SU-DHL-6 (cell line): ENCODE measurements at regions not wholly inside any gene's neighbourhood (a gene's known extent, or its start where the extent isn't known, plus 50 kb on each side); places are given as distances from the start of the nearest gene placed in this dataset.

ENCODE experiments used
- EZH2phosphoT487 ChIP-seq: fragments of 200-600 bp; sonication (generic), shearing (Covaris generic); conservative IDR thresholded peaks from 2 replicates; pipeline ENCODE4 v1.6.1; 2018; ENCODE audit warnings: mild to moderate bottlenecking, antibody characterized with exemption, low read length, moderate library complexity, mixed read lengths
- TF ChIP-seq, protein P1 (sequence below): fragments of 200-600 bp; sonication (generic); IDR thresholded peaks from one replicate; pipeline ENCODE4 v1.5.1; 2017; ENCODE audit warnings: antibody characterized with exemption, mild to moderate bottlenecking, low read length, moderate library complexity; ENCODE audit not compliant: insufficient read depth, poor library complexity, severe bottlenecking

DNA sequence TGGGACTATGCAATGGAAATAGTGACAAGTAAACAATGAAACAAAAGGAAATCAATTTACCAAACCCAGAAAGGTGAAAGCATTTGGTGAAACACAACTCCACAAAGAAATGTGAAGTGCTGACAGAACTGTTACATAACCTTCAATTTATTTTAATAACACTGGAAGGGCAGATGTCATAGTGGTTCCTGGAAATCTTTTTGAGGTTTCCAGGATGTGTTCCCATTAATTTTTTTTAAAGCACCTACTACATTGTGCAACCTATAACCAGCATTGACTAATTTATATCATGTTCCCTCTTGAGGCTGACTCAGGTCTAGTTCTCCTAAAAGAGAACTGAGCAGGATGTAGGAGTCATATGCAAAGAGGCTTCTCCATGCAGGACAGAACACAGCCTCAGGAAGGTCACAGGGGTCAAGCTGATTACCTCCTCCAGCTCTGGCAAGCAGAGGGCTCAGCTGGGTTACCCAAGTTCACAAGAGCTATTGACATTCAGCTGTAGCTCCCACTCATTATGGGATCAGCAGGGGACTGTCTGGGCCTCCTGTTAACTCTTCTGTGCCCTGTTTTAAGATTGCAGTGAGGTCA, 157.1 kb upstream of the NRIP1 start:
- TF ChIP-seq EZH2phosphoT487 = no peak
- TF ChIP-seq, protein P1, sequence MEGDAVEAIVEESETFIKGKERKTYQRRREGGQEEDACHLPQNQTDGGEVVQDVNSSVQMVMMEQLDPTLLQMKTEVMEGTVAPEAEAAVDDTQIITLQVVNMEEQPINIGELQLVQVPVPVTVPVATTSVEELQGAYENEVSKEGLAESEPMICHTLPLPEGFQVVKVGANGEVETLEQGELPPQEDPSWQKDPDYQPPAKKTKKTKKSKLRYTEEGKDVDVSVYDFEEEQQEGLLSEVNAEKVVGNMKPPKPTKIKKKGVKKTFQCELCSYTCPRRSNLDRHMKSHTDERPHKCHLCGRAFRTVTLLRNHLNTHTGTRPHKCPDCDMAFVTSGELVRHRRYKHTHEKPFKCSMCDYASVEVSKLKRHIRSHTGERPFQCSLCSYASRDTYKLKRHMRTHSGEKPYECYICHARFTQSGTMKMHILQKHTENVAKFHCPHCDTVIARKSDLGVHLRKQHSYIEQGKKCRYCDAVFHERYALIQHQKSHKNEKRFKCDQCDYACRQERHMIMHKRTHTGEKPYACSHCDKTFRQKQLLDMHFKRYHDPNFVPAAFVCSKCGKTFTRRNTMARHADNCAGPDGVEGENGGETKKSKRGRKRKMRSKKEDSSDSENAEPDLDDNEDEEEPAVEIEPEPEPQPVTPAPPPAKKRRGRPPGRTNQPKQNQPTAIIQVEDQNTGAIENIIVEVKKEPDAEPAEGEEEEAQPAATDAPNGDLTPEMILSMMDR = no peak
